ENCODE measurements at regions not wholly inside any gene's neighbourhood (a gene's known extent, or its start where the extent isn't known, plus 50 kb on each side); places are given as distances from the start of the nearest gene placed in this dataset.

DNA sequence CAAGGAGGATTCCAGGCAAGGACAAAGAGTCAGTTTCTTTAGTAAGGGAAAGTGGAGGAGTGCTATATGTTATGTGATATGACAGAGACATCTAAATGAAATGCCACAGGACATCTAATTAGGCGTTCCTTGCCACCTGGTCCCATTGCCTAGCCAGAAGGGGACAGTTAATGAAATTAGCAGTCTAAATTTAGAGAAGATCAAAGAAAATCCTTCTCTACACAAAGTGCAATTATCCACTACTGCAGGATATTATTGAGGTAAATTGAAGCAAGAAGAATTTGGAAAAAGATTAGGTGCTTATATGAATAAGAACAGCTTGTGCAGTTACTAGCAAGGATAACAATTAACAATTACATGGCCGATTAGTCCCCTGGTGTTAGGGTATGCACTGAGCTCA lies 495.3 kb upstream of the NMUR2 start:
- TF ChIP-seq, protein P1, sequence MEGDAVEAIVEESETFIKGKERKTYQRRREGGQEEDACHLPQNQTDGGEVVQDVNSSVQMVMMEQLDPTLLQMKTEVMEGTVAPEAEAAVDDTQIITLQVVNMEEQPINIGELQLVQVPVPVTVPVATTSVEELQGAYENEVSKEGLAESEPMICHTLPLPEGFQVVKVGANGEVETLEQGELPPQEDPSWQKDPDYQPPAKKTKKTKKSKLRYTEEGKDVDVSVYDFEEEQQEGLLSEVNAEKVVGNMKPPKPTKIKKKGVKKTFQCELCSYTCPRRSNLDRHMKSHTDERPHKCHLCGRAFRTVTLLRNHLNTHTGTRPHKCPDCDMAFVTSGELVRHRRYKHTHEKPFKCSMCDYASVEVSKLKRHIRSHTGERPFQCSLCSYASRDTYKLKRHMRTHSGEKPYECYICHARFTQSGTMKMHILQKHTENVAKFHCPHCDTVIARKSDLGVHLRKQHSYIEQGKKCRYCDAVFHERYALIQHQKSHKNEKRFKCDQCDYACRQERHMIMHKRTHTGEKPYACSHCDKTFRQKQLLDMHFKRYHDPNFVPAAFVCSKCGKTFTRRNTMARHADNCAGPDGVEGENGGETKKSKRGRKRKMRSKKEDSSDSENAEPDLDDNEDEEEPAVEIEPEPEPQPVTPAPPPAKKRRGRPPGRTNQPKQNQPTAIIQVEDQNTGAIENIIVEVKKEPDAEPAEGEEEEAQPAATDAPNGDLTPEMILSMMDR (IDR thresholded peaks at IDR 0.05; ENCODE audit: insufficient read depth, low read depth, low read length), result no peak
- no peak for TF ChIP-seq EZH2 (IDR thresholded peaks at IDR 0.05; ENCODE audit: insufficient read depth, low read length)

Measured in astrocyte (in vitro differentiated cells and primary cell).